ENCODE measurements at regions not wholly inside any gene's neighbourhood (a gene's known extent, or its start where the extent isn't known, plus 50 kb on each side); places are given as distances from the start of the nearest gene placed in this dataset.

GRCh38 chrX:10986616-10987015 is 124.5 kb upstream of the HCCS start:
- 81% methylated on average over 2 of the region's 2 CpGs for WGBS
- Histone ChIP-seq H3K9me3 (ENCODE audit: control insufficient read depth in 4 of 4, low read length in 3 of 4) (no peaks in the 10 kb centered on the region), H3K4me1 (ENCODE audit: control insufficient read depth in 4 of 4, insufficient read depth in 4 of 4, low read length in 3 of 4) (no peaks in the 10 kb centered on the region), H3K27ac (ENCODE audit: low read depth in 1 of 2, low read length in 2 of 2) (no peak overlapping the region), H3K9ac (ENCODE audit: low read depth in 1 of 2, low read length in 2 of 2) (no peak overlapping the region), H3K36me3 (ENCODE audit: control insufficient read depth in 4 of 4, insufficient read depth in 3 of 4, low read depth in 1 of 4, low read length in 3 of 4) (no peaks in the 10 kb centered on the region), H3K27me3 (ENCODE audit: control insufficient read depth in 4 of 4, insufficient read depth in 4 of 4, low read length in 3 of 4) (peaks cover 0 to 3% (median 0%) of the 10 kb centered on the region in 4 donors), H3K4me3 (ENCODE audit: low read depth in 1 of 3, low read length in 3 of 3) (no peak overlapping the region)
- no peak for TF ChIP-seq HNF4G (IDR thresholded peaks at IDR 0.05)
- TF ChIP-seq GABPA (IDR thresholded peaks at IDR 0.05 in 1 of 2, conservative IDR thresholded peaks at IDR 0.05 in 1 of 2), result no peak
- TF ChIP-seq REST (IDR thresholded peaks at IDR 0.05), result no peak
- no peak for TF ChIP-seq TAF1 (conservative IDR thresholded peaks at IDR 0.05)
- no peak for TF ChIP-seq RXRA (IDR thresholded peaks at IDR 0.05)
- TF ChIP-seq CTCF (IDR thresholded peaks at IDR 0.05; ENCODE audit: low read depth, low read length, missing input control), result no peak
- TF ChIP-seq HNF4A (conservative IDR thresholded peaks at IDR 0.05), result no peak
- TF ChIP-seq ATF3 (IDR thresholded peaks at IDR 0.05), result no peak
- no peak for TF ChIP-seq FOXA2 (IDR thresholded peaks at IDR 0.05)
- TF ChIP-seq JUND (IDR thresholded peaks at IDR 0.05), result no peak
- TF ChIP-seq ZBTB33 (IDR thresholded peaks at IDR 0.05), result no peak
- no peak for TF ChIP-seq SP1 (IDR thresholded peaks at IDR 0.05)
- TF ChIP-seq EGR1 (IDR thresholded peaks at IDR 0.05; ENCODE audit: low read depth in 2 of 2), result no peak
- DNase-seq (ENCODE audit: low spot score), result no peak

GRCh38 chrX:10988653-10989052 is 122.5 kb upstream of the HCCS start:
- H3K27me3 ChIP-seq (ENCODE audit: control insufficient read depth in 4 of 4, insufficient read depth in 4 of 4, low read length in 3 of 4), result peaks cover 0 to 6% (median 0%) of the 10 kb centered on the region in 4 donors
- DNase-seq (ENCODE audit: low spot score), result no peak
- H3K9me3 ChIP-seq (ENCODE audit: control insufficient read depth in 4 of 4, low read length in 3 of 4), result no peaks in the 10 kb centered on the region
- H3K4me3 ChIP-seq (ENCODE audit: low read depth in 1 of 3, low read length in 3 of 3), result no peak overlapping the region
- no peaks in the 10 kb centered on the region for H3K4me1 ChIP-seq (ENCODE audit: control insufficient read depth in 4 of 4, insufficient read depth in 4 of 4, low read length in 3 of 4)
- H3K27ac ChIP-seq (ENCODE audit: low read depth in 1 of 2, low read length in 2 of 2), result no peak overlapping the region
- WGBS, result 95% methylated on average over 4 of the region's 4 CpGs
- H3K36me3 ChIP-seq (ENCODE audit: control insufficient read depth in 4 of 4, insufficient read depth in 3 of 4, low read depth in 1 of 4, low read length in 3 of 4), result no peaks in the 10 kb centered on the region
- H3K9ac ChIP-seq (ENCODE audit: low read depth in 1 of 2, low read length in 2 of 2), result no peak overlapping the region
- TF ChIP-seq JUND (IDR thresholded peaks at IDR 0.05) (no peak), ZBTB33 (IDR thresholded peaks at IDR 0.05) (no peak), ATF3 (IDR thresholded peaks at IDR 0.05) (no peak), GABPA (IDR thresholded peaks at IDR 0.05 in 1 of 2, conservative IDR thresholded peaks at IDR 0.05 in 1 of 2) (no peak), EGR1 (IDR thresholded peaks at IDR 0.05; ENCODE audit: low read depth in 2 of 2) (no peak), HNF4G (IDR thresholded peaks at IDR 0.05) (no peak), HNF4A (conservative IDR thresholded peaks at IDR 0.05) (no peak), SP1 (IDR thresholded peaks at IDR 0.05) (no peak), RAD21 (IDR thresholded peaks at IDR 0.05) (no peak), YY1 (IDR thresholded peaks at IDR 0.05) (no peak), REST (IDR thresholded peaks at IDR 0.05) (no peak), FOXA1 (IDR thresholded peaks at IDR 0.05) (no peak), TAF1 (conservative IDR thresholded peaks at IDR 0.05) (no peak), NR2F2 (IDR thresholded peaks at IDR 0.05) (no peak)
